ENCODE measurements at regions not wholly inside any gene's neighbourhood (a gene's known extent, or its start where the extent isn't known, plus 50 kb on each side); places are given as distances from the start of the nearest gene placed in this dataset.

GRCh38 chr6:164122109-164122508 lies 707.6 kb downstream of the QKI start:
- no peak for DNase-seq (ENCODE audit: low spot score)
- no peak overlapping the region for H3K27ac ChIP-seq
- TF ChIP-seq CTCF (IDR thresholded peaks at IDR 0.05) = no peak
- H3K4me3 ChIP-seq = no peak overlapping the region

GRCh38 chr6:164121527-164121926 lies 707.0 kb downstream of the QKI start:
- DNase-seq (ENCODE audit: low spot score) = no peak
- no peak overlapping the region for H3K4me3 ChIP-seq
- no peak for TF ChIP-seq CTCF (IDR thresholded peaks at IDR 0.05)

GRCh38 chr6:164114651-164115050 lies 700.1 kb downstream of the QKI start:
- no peak for DNase-seq (ENCODE audit: low spot score)
- no peak overlapping the region for H3K27ac ChIP-seq

More at GRCh38 chr6:164121527-164121926, 707.0 kb downstream of the QKI start:
- no peak overlapping the region for H3K27ac ChIP-seq

GRCh38 chr6:164114051-164114450 lies 699.5 kb downstream of the QKI start:
- no peak overlapping the region for H3K27ac ChIP-seq
- H3K4me3 ChIP-seq = no peak overlapping the region
- no peak for DNase-seq (ENCODE audit: low spot score)
- no peak for TF ChIP-seq CTCF (IDR thresholded peaks at IDR 0.05)

More at GRCh38 chr6:164114651-164115050, 700.1 kb downstream of the QKI start:
- TF ChIP-seq CTCF (IDR thresholded peaks at IDR 0.05) = no peak
- H3K4me3 ChIP-seq = no peak overlapping the region

GRCh38 chr6:164113637-164114036 lies 699.1 kb downstream of the QKI start:
- Histone ChIP-seq H3K4me3 (no peak overlapping the region), H3K27ac (no peak overlapping the region)
- no peak for TF ChIP-seq CTCF (IDR thresholded peaks at IDR 0.05)
- DNase-seq (ENCODE audit: low spot score) = no peak

GRCh38 chr6:164109770-164110140 lies 695.2 kb downstream of the QKI start:
- Histone ChIP-seq H3K4me3 (peak overlapping the region; percentile 39), H3K27ac (peak overlapping the region; percentile 37 to 49)
- no peak for DNase-seq (ENCODE audit: low spot score)
- peak; percentile 55 for TF ChIP-seq CTCF (IDR thresholded peaks at IDR 0.05)

- no peak for TF ChIP-seq CTCF (IDR thresholded peaks at IDR 0.05)
- H3K4me3 ChIP-seq = peak overlapping the region; percentile 39
- H3K27ac ChIP-seq = peak overlapping the region; percentile 37 to 49
- DNase-seq (ENCODE audit: low spot score) = peak; percentile 81
These were observed 694.6 kb downstream of the QKI start for GRCh38 chr6:164108869-164109769.
